Breast epithelium (tissue), 4 donors: ENCODE measurements at regions not wholly inside any gene's neighbourhood (a gene's known extent, or its start where the extent isn't known, plus 50 kb on each side); places are given as distances from the start of the nearest gene placed in this dataset.

Experiments used
- DNase-seq, 2 donors: peaks; one replicate each; pipeline ENCODE4 v3.0.0-alpha.2; 2019; ENCODE audit warnings: low spot score in 2 of 2
- H3K27ac ChIP-seq, 2 donors: fragments of 200-600 bp; sonication (generic) in 1 of 2; one replicate each; pipeline ENCODE4 v1.5.1; 2016 to 2019; ENCODE audit warnings: mild to moderate bottlenecking in 1 of 2
- H3K27me3 ChIP-seq, 2 donors: fragments of 200-600 bp; sonication (generic) in 1 of 2; one replicate each; pipeline versions ENCODE4 v1.5.1 to v1.6.0; 2017 to 2019; ENCODE audit warnings: control low read depth in 1 of 2, mild to moderate bottlenecking in 1 of 2
- H3K36me3 ChIP-seq: fragments of 200-600 bp; one replicate; pipeline ENCODE4 v1.5.1; 2019
- H3K4me1 ChIP-seq, 2 donors: fragments of 200-600 bp; sonication (generic); one replicate each; pipeline ENCODE4 v1.5.1; 2016 to 2019; ENCODE audit warnings: control low read depth in 1 of 2
- H3K4me3 ChIP-seq, 3 donors: fragments of 200-600 bp; sonication (generic); 1 replicate in 2 of 3; 2 replicates in 1 of 3; pipeline ENCODE4 v1.5.1; 2016 to 2019; ENCODE audit warnings: mild to moderate bottlenecking in 3 of 3, moderate library complexity in 2 of 3
- H3K9me3 ChIP-seq, 2 donors: fragments of 200-600 bp; sonication (generic) in 1 of 2; one replicate each; pipeline ENCODE4 v1.5.1; 2016 to 2019; ENCODE audit warnings: control low read depth in 1 of 2
- POLR2A ChIP-seq: fragments of 450-650 bp; IDR thresholded peaks from one replicate; pipeline ENCODE4 v1.6.1; 2016; ENCODE audit warnings: antibody characterized with exemption, mild to moderate bottlenecking, moderate library complexity
- POLR2AphosphoS5 ChIP-seq, 3 donors: sonication (generic); formaldehyde crosslinking; IDR thresholded peaks; one replicate each; pipeline ENCODE4 v1.6.1; 2017; ENCODE audit warnings: antibody characterized with exemption in 3 of 3
- intact Hi-C: fragments of 100-400 bp; cut with DNase I; formaldehyde crosslinking; loops from one replicate; pipeline ENCODE4 v1.15.1; 2023; ENCODE audit warnings: low total_unique reads
- TF ChIP-seq, protein P1 (sequence below), 3 donors: fragments of 450-650 bp; IDR thresholded peaks; one replicate each; pipeline ENCODE4 v1.5.1; 2016 to 2017; ENCODE audit warnings: antibody characterized with exemption in 3 of 3, mild to moderate bottlenecking in 3 of 3, moderate library complexity in 3 of 3

- DNase-seq = no peak
- TF ChIP-seq, protein P1, sequence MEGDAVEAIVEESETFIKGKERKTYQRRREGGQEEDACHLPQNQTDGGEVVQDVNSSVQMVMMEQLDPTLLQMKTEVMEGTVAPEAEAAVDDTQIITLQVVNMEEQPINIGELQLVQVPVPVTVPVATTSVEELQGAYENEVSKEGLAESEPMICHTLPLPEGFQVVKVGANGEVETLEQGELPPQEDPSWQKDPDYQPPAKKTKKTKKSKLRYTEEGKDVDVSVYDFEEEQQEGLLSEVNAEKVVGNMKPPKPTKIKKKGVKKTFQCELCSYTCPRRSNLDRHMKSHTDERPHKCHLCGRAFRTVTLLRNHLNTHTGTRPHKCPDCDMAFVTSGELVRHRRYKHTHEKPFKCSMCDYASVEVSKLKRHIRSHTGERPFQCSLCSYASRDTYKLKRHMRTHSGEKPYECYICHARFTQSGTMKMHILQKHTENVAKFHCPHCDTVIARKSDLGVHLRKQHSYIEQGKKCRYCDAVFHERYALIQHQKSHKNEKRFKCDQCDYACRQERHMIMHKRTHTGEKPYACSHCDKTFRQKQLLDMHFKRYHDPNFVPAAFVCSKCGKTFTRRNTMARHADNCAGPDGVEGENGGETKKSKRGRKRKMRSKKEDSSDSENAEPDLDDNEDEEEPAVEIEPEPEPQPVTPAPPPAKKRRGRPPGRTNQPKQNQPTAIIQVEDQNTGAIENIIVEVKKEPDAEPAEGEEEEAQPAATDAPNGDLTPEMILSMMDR (IDR thresholded peaks at IDR 0.05) = no peak
- no peak for TF ChIP-seq POLR2A
- no peak for TF ChIP-seq POLR2AphosphoS5 (IDR thresholded peaks at IDR 0.05)
- Histone ChIP-seq H3K4me1 (no peaks in the 10 kb centered on the region), H3K36me3 (no peaks in the 10 kb centered on the region), H3K9me3 (no peaks in the 10 kb centered on the region), H3K4me3 (no peak overlapping the region), H3K27ac (no peak overlapping the region), H3K27me3 (no peaks in the 10 kb centered on the region)
- intact Hi-C loops = no loop called here
These were observed 136.7 kb upstream of the ADAMTS9 start for GRCh38 chr3:64824394-64824909.

GRCh38 chr3:64818196-64818595, 130.4 kb upstream of the ADAMTS9 start:
- TF ChIP-seq, protein P1 (IDR thresholded peaks at IDR 0.05) = no peak
- TF ChIP-seq POLR2AphosphoS5 (IDR thresholded peaks at IDR 0.05) (no peak), POLR2A (no peak)
- no peaks in the 10 kb centered on the region for H3K9me3 ChIP-seq
- H3K36me3 ChIP-seq = no peaks in the 10 kb centered on the region
- peaks cover 2 to 10% of the 10 kb centered on the region in 2 donors for H3K4me1 ChIP-seq
- intact Hi-C loops = no loop called here
- no peak overlapping the region for H3K4me3 ChIP-seq
- H3K27ac ChIP-seq = no peak overlapping the region
- H3K27me3 ChIP-seq = no peaks in the 10 kb centered on the region
- no peak for DNase-seq

DNA sequence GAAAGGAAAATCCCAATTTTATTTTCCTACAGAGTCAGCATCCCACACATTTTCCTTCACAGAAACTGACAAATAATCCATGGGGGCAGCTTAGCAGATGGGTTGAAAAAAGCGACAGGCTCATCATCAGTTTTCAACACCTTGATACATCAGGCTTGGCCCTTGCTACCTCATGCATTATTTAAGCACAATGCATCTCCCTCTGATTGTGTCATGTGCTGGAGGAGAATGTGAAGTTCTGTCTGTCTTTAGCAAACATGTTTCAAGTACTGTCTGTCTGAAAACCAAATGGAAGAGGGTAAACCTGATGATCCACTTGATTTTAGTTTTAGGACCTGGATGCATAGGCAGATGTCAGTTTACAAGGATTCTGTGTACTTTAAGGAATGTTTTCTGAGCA, 128.6 kb upstream of the ADAMTS9 start:
- TF ChIP-seq POLR2AphosphoS5 (IDR thresholded peaks at IDR 0.05) = no peak
- no peak for TF ChIP-seq POLR2A
- TF ChIP-seq, protein P1 (IDR thresholded peaks at IDR 0.05) = no peak
- intact Hi-C loops = no loop called here
- DNase-seq = no peak
- Histone ChIP-seq H3K27me3 (no peaks in the 10 kb centered on the region), H3K9me3 (no peaks in the 10 kb centered on the region), H3K36me3 (no peaks in the 10 kb centered on the region), H3K27ac (no peak overlapping the region), H3K4me1 (peaks cover 2 to 10% of the 10 kb centered on the region in 2 donors), H3K4me3 (no peak overlapping the region)

DNA sequence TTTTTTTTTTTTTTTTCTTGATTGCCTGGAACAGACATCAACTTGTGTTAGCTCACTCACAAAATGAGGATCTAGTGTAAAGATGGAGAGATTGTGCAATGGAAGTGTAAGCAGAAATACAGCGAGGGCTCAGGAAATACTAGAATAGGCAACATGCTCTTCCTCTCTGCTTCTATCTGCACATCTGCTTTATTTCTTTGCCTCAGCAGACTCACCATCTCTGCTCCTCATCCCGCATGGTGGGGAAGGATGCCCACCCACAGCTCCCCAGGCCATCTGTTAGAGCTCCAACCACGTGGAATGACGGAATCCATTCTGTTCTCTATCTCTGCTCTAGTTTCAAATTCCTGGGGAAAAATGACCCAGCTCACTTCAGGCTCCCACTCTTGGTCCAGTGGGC, 128.0 kb upstream of the ADAMTS9 start:
- TF ChIP-seq POLR2A (no peak), POLR2AphosphoS5 (IDR thresholded peaks at IDR 0.05) (no peak)
- TF ChIP-seq, protein P1 (IDR thresholded peaks at IDR 0.05) = no peak
- Histone ChIP-seq H3K36me3 (no peaks in the 10 kb centered on the region), H3K9me3 (no peaks in the 10 kb centered on the region), H3K27ac (peak overlapping the region in 1 of 2 donors; percentile 69), H3K4me1 (peaks cover 2 to 10% of the 10 kb centered on the region in 2 donors), H3K27me3 (no peaks in the 10 kb centered on the region), H3K4me3 (no peak overlapping the region)
- no peak for DNase-seq
- intact Hi-C loops = no loop called here

DNA sequence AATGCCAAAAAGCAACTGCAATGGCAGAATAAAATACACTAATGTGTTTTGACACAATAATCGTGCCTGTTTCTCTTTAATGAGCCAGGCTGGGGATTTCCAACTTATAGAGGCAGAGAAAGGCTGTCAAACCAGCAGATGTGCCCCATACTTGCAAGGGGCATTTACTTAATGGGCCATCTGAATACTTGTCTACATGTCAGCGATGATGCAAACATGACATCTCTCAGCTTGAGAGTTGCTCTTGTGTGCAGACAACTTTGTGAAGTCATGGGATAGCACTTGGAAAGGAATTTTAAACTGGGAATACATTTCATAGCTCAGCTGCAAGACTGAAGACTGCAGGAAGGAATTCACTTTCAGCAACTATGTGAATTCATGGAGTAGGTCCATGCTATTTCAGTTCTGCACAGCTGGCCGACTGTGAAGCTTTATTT, 127.4 kb upstream of the ADAMTS9 start:
- no peaks in the 10 kb centered on the region for H3K36me3 ChIP-seq
- TF ChIP-seq POLR2AphosphoS5 (IDR thresholded peaks at IDR 0.05) (no peak), POLR2A (no peak)
- TF ChIP-seq, protein P1 (IDR thresholded peaks at IDR 0.05) = no peak
- H3K27me3 ChIP-seq = no peaks in the 10 kb centered on the region
- intact Hi-C loops = no loop called here
- no peak for DNase-seq
- no peaks in the 10 kb centered on the region for H3K9me3 ChIP-seq
- H3K4me1 ChIP-seq = peaks cover 2 to 10% of the 10 kb centered on the region in 2 donors
- no peak overlapping the region for H3K4me3 ChIP-seq
- peak overlapping the region in 1 of 2 donors; percentile 56 for H3K27ac ChIP-seq
